Femur (tissue), 1 donor: ENCODE measurements at regions not wholly inside any gene's neighbourhood (a gene's known extent, or its start where the extent isn't known, plus 50 kb on each side); places are given as distances from the start of the nearest gene placed in this dataset.

Source experiments
- DNase-seq: peaks from one replicate; pipeline ENCODE4 v3.0.0-alpha.2; 2017

GRCh38 chr10:3689871-3690510 is 95.0 kb downstream of the KLF6 start:
- no peak for DNase-seq

GRCh38 chr10:3687510-3688081 is 97.4 kb downstream of the KLF6 start:
- no peak for DNase-seq

GRCh38 chr10:3685384-3685783 is 99.6 kb downstream of the KLF6 start:
- no peak for DNase-seq

- DNase-seq = no peak
These were observed 100.1 kb downstream of the KLF6 start for GRCh38 chr10:3684891-3685290.

GRCh38 chr10:3683560-3683959 is 101.4 kb downstream of the KLF6 start:
- DNase-seq = no peak

- no peak for DNase-seq
These were observed 102.3 kb downstream of the KLF6 start for GRCh38 chr10:3682745-3683144.

GRCh38 chr10:3681642-3682554 is 103.1 kb downstream of the KLF6 start:
- no peak for DNase-seq

GRCh38 chr10:3679950-3680629 is 104.9 kb downstream of the KLF6 start:
- no peak for DNase-seq

GRCh38 chr10:3678629-3679227 is 106.3 kb downstream of the KLF6 start:
- DNase-seq = no peak

- DNase-seq = no peak
These were observed 108.4 kb downstream of the KLF6 start for GRCh38 chr10:3676564-3676963.

- no peak for DNase-seq
These were observed 112.8 kb downstream of the KLF6 start for GRCh38 chr10:3672220-3672619.

- DNase-seq = no peak
These were observed 113.5 kb downstream of the KLF6 start for GRCh38 chr10:3671386-3671955.

GRCh38 chr10:3668966-3669330 is 116.1 kb downstream of the KLF6 start:
- no peak for DNase-seq

- DNase-seq = no peak
These were observed 116.6 kb downstream of the KLF6 start for GRCh38 chr10:3668276-3668965.

GRCh38 chr10:3666525-3667302 is 118.3 kb downstream of the KLF6 start:
- no peak for DNase-seq

GRCh38 chr10:3665316-3665908 is 119.6 kb downstream of the KLF6 start:
- DNase-seq = no peak

GRCh38 chr10:3662775-3663174 is 122.2 kb downstream of the KLF6 start:
- DNase-seq = no peak

- no peak for DNase-seq
These were observed 123.7 kb downstream of the KLF6 start for GRCh38 chr10:3661271-3661670.

GRCh38 chr10:3660753-3661152 is 124.3 kb downstream of the KLF6 start:
- DNase-seq = no peak

GRCh38 chr10:3659203-3659917 is 125.6 kb downstream of the KLF6 start:
- DNase-seq = no peak
